HG03521 (cell line): ENCODE measurements at regions not wholly inside any gene's neighbourhood (a gene's known extent, or its start where the extent isn't known, plus 50 kb on each side); places are given as distances from the start of the nearest gene placed in this dataset.
"Not testable (repeated sequence)": the region's sequence is repeated elsewhere in the genome, so short reads cannot be mapped to it uniquely, and the experiment has no call there.

ENCODE experiments used
- ATAC-seq: cut with Tn5 transposase; IDR thresholded peaks from one replicate; pipeline ENCODE4 v1.9.1; 2021; ENCODE audit warnings: mild to moderate bottlenecking, moderate library complexity; ENCODE audit not compliant: unreplicated experiment

GRCh38 chr4:60812811-60813210, 387.3 kb upstream of the ADGRL3 start:
- no peak for ATAC-seq

- no peak for ATAC-seq
Observed at GRCh38 chr4:60814549-60814948, 385.6 kb upstream of the ADGRL3 start.

- ATAC-seq = no peak
Observed at GRCh38 chr4:60817609-60818008, 382.5 kb upstream of the ADGRL3 start.

DNA sequence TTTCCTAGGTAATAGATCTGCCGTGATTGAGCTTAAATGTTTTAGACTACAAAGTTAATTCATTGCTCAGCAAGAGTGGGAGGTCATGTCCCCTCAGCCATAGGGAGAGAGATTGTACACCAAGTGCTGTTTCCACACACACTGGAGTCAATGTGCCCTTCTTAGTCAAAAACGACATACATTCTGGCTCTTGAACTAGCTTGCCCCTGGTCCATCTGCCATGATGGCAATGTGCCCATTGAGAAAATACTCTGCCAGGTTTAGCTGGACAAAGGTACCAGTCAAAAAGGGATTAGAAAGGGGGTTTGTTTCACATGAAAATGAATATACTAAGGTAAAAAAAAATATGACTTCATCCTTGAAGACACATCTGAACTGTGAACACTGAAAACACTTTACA, 377.1 kb upstream of the ADGRL3 start:
- no peak for ATAC-seq

DNA sequence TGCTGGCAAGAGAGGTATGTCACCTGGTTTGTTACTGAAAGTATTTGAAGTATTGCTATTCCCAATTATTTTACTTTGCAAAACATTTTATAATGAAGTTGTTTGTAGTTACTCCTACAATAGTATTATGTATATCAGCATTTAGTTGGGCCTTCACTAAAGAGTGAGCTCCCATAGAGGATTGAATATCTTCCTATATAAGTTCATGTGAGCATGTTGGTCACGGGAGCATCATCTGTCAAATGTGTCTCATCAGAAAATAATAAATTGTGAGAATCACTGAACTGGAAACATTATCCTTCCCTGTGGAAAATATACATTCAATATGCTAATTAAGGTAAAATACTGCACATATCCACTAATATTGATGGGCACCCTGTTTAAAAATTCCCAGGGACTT, 360.1 kb upstream of the ADGRL3 start:
- ATAC-seq = no peak

GRCh38 chr4:60846678-60847077, 353.4 kb upstream of the ADGRL3 start:
- ATAC-seq = no peak

DNA sequence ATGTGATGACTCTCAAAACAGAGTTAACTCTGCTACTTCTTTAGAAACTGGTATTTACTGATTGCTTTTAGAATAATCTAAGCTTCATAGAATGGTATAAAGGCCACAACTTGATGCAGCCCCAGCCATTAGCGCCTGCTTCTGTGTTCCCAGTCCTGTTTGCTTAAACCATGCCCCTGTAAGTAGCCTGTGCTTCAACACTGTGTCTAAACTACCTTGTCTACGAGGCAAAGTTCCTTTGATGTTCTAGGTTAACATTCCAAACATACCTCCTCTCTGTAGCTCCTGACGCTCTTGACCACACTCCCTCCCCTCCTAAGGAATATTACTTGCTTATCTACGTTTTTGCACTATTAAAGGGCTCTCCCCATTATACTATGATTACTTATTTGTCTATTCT, 352.5 kb upstream of the ADGRL3 start:
- no peak for ATAC-seq

- no peak for ATAC-seq
Observed at GRCh38 chr4:60857130-60857753, 342.9 kb upstream of the ADGRL3 start.

GRCh38 chr4:60863442-60863841, 336.7 kb upstream of the ADGRL3 start:
- no peak for ATAC-seq

DNA sequence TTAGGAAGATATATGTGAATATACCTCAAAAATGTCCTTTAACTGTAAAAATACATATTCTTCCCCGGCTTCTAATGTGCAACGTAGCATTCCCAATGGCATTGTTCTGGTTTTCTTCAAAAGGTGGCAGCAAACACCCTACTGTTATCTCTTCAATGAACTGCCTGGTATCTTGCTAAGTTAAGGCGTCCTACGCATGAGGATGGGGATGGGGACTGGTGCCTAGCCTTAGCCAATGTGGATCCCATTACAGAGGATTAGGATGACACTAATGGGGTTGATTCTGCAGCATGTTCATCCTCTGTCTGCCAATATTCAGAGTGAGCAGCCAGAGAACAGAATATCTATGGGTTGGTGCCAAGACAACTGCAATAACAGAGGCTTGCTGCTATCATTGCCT, 334.9 kb upstream of the ADGRL3 start:
- ATAC-seq = no peak

- ATAC-seq = no peak
Observed at GRCh38 chr4:60868232-60868960, 331.7 kb upstream of the ADGRL3 start.

DNA sequence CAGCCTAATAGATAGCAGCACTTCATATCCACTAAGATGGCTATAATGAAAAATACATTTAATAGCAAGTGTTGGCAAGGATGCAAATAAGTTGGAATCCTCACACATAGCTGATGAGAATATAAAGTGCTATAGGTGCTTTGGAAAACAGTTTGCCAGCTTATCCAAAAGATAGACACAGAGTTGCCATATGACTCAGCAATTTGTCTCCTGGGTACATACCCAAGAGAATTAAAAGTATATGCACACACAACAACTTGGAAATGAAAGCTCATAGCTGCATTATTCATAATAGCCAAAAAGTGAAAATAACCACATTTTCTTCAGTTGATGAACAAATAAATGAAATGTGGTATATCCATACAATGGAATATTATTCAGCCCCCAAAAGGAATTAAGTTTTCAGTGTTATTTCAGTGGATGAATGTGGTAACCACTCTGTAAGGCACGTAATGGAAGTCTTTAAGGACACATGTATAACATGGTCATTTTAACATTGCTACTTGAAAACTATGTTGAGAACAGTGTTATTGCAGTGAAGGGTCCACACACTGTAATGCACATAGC, 320.9 kb upstream of the ADGRL3 start:
- ATAC-seq = no peak

DNA sequence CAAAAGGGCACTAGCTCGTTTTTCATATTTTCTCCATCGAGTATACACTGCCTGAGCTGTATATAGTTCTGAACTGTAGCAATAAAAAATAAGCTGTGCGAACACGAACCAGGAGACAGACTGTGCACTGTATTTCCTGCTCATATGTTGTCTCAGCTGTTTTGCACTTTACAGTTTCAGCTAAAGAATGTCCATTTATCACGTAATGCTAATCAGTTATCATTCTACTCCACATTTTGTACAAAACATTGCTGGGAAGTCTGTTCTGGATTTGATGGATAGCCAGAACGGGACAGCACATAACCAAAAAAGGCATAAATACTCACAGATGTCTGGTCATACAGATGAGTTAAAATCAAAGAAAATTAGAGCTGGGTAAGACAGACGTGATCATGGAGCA, 315.5 kb upstream of the ADGRL3 start:
- no peak for ATAC-seq

GRCh38 chr4:60885011-60885410, 315.1 kb upstream of the ADGRL3 start:
- ATAC-seq = no peak

GRCh38 chr4:60890743-60891142, 309.4 kb upstream of the ADGRL3 start:
- ATAC-seq = no peak

DNA sequence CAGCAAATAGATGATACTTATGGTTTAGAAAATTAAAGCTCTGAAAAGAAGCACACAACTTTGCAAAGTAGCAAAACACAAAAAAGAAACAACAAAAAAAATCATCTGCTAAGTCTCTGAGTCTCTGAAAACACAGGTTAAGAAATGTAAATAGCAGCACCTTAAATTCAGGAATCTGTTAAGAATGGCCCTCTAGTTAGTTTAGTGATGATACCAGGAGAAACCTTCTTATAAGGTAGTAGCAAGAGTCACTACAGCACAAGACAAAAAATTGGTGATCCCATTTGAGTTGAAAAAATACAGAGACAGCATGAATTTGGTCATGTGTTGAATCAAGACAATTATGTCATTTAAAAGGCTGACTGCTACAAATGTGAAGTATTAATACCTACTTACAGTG, 308.2 kb upstream of the ADGRL3 start:
- no peak for ATAC-seq

DNA sequence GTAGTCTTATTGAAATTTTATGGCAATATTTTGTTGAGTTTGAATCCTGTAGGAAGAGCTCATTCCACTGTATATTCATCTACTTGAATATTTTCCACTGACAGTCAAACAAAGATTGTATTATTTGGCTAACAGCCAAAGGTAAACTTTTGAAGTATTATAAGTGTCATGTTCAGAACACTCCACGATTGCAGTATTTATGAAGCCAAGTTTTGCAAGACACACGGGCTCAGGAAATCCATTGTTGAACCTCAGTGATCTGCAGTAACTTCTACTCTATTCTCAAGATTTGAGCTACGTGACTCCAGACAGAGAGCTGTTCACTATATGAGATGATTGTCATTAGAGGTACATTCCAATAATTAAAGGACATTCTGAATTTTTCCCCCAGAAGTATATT, 302.7 kb upstream of the ADGRL3 start:
- ATAC-seq = no peak

DNA sequence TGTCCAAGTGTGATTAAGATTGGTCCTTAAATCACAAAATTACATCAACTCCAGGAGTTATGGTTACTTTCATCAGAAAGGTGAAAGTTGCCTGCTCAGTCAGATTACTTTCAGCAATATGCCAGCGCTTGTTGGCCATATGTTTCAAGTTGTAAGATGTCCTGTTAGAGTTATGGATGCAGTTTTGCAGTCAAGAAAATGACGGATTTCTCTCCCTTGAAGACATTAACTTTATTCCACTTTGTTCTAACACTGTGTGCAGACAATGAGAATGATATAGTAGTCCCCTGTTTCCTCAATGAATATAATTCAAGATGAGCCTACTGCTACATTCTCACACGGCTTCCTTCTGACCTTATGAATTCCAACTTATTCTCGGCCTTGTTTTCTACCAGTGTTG, 295.0 kb upstream of the ADGRL3 start:
- no peak for ATAC-seq

DNA sequence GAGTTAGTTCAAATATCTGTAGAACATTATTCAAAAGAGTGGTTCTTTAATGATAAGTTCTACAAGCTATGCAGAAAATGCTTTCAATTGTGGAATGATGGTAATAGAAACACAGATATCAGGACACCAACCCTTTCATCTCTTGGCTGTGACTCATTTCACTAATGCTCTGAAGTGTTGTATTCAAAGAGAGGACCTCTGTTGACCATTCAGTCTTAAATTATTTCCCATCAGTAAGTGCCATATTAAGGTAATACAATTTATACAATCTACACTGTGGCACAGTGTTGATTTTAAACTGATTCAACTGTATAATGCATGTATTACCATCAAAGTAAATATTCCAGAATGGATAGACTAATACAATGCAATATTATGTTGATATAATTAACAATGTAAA, 289.0 kb upstream of the ADGRL3 start:
- no peak for ATAC-seq

- no peak for ATAC-seq
Observed at GRCh38 chr4:60913002-60913401, 287.1 kb upstream of the ADGRL3 start.

GRCh38 chr4:60913671-60914070, 286.5 kb upstream of the ADGRL3 start:
- ATAC-seq = no peak

- not testable (repeated sequence) for ATAC-seq
Observed at GRCh38 chr4:60921735-60922134, 278.4 kb upstream of the ADGRL3 start.

GRCh38 chr4:60923075-60923474, 277.1 kb upstream of the ADGRL3 start:
- ATAC-seq = no peak
